ENCODE measurements at regions not wholly inside any gene's neighbourhood (a gene's known extent, or its start where the extent isn't known, plus 50 kb on each side); places are given as distances from the start of the nearest gene placed in this dataset.
"Not testable (repeated sequence)": the region's sequence is repeated elsewhere in the genome, so short reads cannot be mapped to it uniquely, and the experiment has no call there.

DNA sequence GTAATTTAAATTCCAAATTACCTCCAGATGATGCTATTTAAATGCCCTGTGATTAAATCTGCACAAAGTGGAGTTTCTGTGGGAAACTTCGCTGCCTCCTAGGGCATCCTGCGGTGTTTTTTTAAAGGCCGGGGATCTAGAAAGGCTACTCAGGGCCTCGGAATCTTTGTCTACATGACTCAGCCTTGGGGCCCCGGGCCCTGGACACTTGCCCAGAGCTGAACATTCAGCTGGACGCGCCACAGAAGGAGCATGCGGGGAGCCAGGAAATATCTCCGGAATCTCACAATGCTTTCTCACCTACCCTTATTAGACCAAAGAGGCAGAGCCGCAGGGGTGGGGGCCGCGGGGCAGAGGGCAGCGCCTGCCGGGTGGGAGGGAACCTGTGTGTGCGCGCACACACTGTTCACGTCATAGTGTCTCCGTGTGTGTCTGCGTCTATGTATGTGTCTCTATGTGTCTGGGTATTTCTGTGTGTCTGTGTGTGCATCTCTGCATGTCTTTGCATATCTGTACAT, 145.5 kb upstream of the TPM1 start:
- Mint-ChIP-seq H3K4me1 (ENCODE audit: low read depth) (no peaks in the 10 kb centered on the region), H3K9me3 (no peaks in the 10 kb centered on the region), H3K4me3 (no peak overlapping the region), H3K36me3 (ENCODE audit: low read depth) (no peaks in the 10 kb centered on the region), H3K27me3 (ENCODE audit: low read depth) (no peaks in the 10 kb centered on the region), H3K27ac (no peak overlapping the region)
- CTCF ChIA-PET: no interaction called here
- no peak for DNase-seq
- intact Hi-C loops (cut with micrococcal nuclease): no loop called here

- no peak overlapping the region for H3K27ac Mint-ChIP-seq
- no peaks in the 10 kb centered on the region for H3K9me3 Mint-ChIP-seq
- intact Hi-C loops (cut with micrococcal nuclease): no loop called here
- H3K27me3 Mint-ChIP-seq (ENCODE audit: low read depth): no peaks in the 10 kb centered on the region
- H3K36me3 Mint-ChIP-seq (ENCODE audit: low read depth): no peaks in the 10 kb centered on the region
- no peak overlapping the region for H3K4me3 Mint-ChIP-seq
- no peaks in the 10 kb centered on the region for H3K4me1 Mint-ChIP-seq (ENCODE audit: low read depth)
- DNase-seq: no peak
- CTCF ChIA-PET: no interaction called here
Observed at GRCh38 chr15:62897634-62898033, 144.9 kb upstream of the TPM1 start.

DNA sequence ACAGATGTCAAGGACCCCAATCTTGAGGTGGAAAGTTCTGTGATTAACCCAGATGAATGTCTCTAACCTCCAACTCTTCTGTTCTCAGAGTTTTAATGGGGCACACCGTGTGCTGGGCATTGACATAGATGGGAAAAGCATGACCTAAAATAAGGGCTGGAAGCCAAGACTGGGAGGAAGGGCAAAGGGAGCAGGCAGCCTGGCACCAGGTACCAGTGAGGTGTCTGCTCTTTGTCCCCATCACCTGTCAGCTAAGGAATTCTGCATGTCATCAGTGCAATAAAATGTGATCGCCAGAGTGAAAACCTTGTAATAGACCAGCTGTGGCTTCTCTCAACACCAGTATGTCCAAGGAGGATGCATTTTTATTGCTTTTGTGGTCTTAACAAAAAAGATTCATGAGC, 143.5 kb upstream of the TPM1 start:
- intact Hi-C loops (cut with micrococcal nuclease): no loop called here
- no peaks in the 10 kb centered on the region for H3K4me1 Mint-ChIP-seq (ENCODE audit: low read depth)
- CTCF ChIA-PET: interaction anchor here (0.6 kb wide), 1 partner anchor 167 kb away, joined by 3 read pairs; no protein-coding TSS in a partner anchor

GRCh38 chr15:62900071-62900802, 142.3 kb upstream of the TPM1 start:
- Mint-ChIP-seq H3K9me3 (no peaks in the 10 kb centered on the region), H3K27ac (no peak overlapping the region), H3K36me3 (ENCODE audit: low read depth) (no peaks in the 10 kb centered on the region), H3K4me3 (no peak overlapping the region), H3K27me3 (ENCODE audit: low read depth) (no peaks in the 10 kb centered on the region), H3K4me1 (ENCODE audit: low read depth) (no peaks in the 10 kb centered on the region)
- CTCF ChIA-PET: no interaction called here
- DNase-seq: no peak
- intact Hi-C loops (cut with micrococcal nuclease): no loop called here

More for the DNA sequence above, 143.5 kb upstream of the TPM1 start:
- H3K9me3 Mint-ChIP-seq: no peaks in the 10 kb centered on the region
- no peak overlapping the region for H3K27ac Mint-ChIP-seq
- no peak for DNase-seq
- no peaks in the 10 kb centered on the region for H3K36me3 Mint-ChIP-seq (ENCODE audit: low read depth)
- H3K4me3 Mint-ChIP-seq: no peak overlapping the region
- H3K27me3 Mint-ChIP-seq (ENCODE audit: low read depth): no peaks in the 10 kb centered on the region

DNA sequence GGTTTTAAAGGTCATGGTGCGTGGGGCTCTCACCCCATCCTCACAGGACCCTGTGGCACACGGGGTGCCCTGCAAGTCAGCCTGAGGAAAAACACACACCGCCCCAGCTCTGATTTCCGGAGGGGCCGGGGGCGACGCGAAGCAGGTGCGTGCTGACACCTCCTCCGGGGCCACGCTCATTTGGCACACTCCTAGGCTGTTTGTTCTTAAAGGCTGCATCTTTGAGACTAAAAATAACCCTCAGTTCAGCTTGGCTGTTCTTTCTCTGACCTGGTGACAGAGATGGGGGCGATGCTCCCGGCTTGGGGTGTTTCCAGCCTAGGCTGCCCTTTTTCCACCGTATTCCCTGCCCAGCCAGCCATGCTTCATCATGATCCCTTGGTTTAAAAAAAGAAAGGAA, 141.5 kb upstream of the TPM1 start:
- no peaks in the 10 kb centered on the region for H3K36me3 Mint-ChIP-seq (ENCODE audit: low read depth)
- no peaks in the 10 kb centered on the region for H3K27me3 Mint-ChIP-seq (ENCODE audit: low read depth)
- H3K27ac Mint-ChIP-seq: no peak overlapping the region
- no peak overlapping the region for H3K4me3 Mint-ChIP-seq
- no peaks in the 10 kb centered on the region for H3K4me1 Mint-ChIP-seq (ENCODE audit: low read depth)
- intact Hi-C loops (cut with micrococcal nuclease): no loop called here
- no peak for DNase-seq
- CTCF ChIA-PET: no interaction called here
- no peaks in the 10 kb centered on the region for H3K9me3 Mint-ChIP-seq

- DNase-seq: no peak
- H3K27me3 Mint-ChIP-seq (ENCODE audit: low read depth): no peaks in the 10 kb centered on the region
- H3K27ac Mint-ChIP-seq: no peak overlapping the region
- intact Hi-C loops (cut with micrococcal nuclease): no loop called here
- CTCF ChIA-PET: no interaction called here
- H3K4me1 Mint-ChIP-seq (ENCODE audit: low read depth): no peaks in the 10 kb centered on the region
- no peaks in the 10 kb centered on the region for H3K36me3 Mint-ChIP-seq (ENCODE audit: low read depth)
- no peaks in the 10 kb centered on the region for H3K9me3 Mint-ChIP-seq
- H3K4me3 Mint-ChIP-seq: no peak overlapping the region
Observed at GRCh38 chr15:62901909-62902546, 140.5 kb upstream of the TPM1 start.

- no peaks in the 10 kb centered on the region for H3K27me3 Mint-ChIP-seq (ENCODE audit: low read depth)
- H3K27ac Mint-ChIP-seq: no peak overlapping the region
- no peaks in the 10 kb centered on the region for H3K36me3 Mint-ChIP-seq (ENCODE audit: low read depth)
- intact Hi-C loops (cut with micrococcal nuclease): no loop called here
- CTCF ChIA-PET: no interaction called here
- no peak for DNase-seq
- H3K9me3 Mint-ChIP-seq: no peaks in the 10 kb centered on the region
- H3K4me3 Mint-ChIP-seq: no peak overlapping the region
- no peaks in the 10 kb centered on the region for H3K4me1 Mint-ChIP-seq (ENCODE audit: low read depth)
Observed at GRCh38 chr15:62902821-62903220, 139.7 kb upstream of the TPM1 start.

- no peaks in the 10 kb centered on the region for H3K27me3 Mint-ChIP-seq (ENCODE audit: low read depth)
- intact Hi-C loops (cut with micrococcal nuclease): no loop called here
- no peaks in the 10 kb centered on the region for H3K36me3 Mint-ChIP-seq (ENCODE audit: low read depth)
- no peaks in the 10 kb centered on the region for H3K4me1 Mint-ChIP-seq (ENCODE audit: low read depth)
- CTCF ChIA-PET: no interaction called here
- no peaks in the 10 kb centered on the region for H3K9me3 Mint-ChIP-seq
- no peak overlapping the region for H3K27ac Mint-ChIP-seq
- H3K4me3 Mint-ChIP-seq: no peak overlapping the region
- DNase-seq: no peak
Observed at GRCh38 chr15:62903437-62903836, 139.1 kb upstream of the TPM1 start.

- H3K4me1 Mint-ChIP-seq (ENCODE audit: low read depth): no peaks in the 10 kb centered on the region
- H3K36me3 Mint-ChIP-seq (ENCODE audit: low read depth): no peaks in the 10 kb centered on the region
- H3K4me3 Mint-ChIP-seq: no peak overlapping the region
- DNase-seq: no peak
- intact Hi-C loops (cut with micrococcal nuclease): no loop called here
- H3K27me3 Mint-ChIP-seq (ENCODE audit: low read depth): no peaks in the 10 kb centered on the region
- H3K27ac Mint-ChIP-seq: no peak overlapping the region
- CTCF ChIA-PET: no interaction called here
- H3K9me3 Mint-ChIP-seq: no peaks in the 10 kb centered on the region
Observed at GRCh38 chr15:62904041-62904910, 138.3 kb upstream of the TPM1 start.

DNA sequence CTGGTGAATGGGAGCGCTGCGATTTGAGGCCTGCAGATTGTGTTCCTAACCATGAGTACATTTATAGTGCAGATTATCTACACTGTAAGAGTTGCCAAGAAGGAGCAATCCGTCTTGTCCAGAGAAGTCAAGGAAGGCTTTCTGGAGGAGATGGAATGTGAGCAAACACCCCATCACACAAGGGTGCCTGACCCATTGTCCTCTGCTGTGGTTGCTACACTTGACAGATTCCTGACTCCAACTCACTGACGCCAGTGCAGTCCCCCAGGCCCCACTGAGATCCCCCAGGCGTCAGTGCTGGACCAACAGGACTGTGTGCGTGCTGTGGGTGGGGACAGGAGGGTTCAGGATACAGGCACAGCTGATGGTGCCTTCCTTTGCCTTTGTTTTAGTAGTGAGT, 135.9 kb upstream of the TPM1 start:
- no peak for DNase-seq
- Mint-ChIP-seq H3K27me3 (ENCODE audit: low read depth) (no peaks in the 10 kb centered on the region), H3K27ac (no peak overlapping the region), H3K4me1 (ENCODE audit: low read depth) (no peaks in the 10 kb centered on the region), H3K4me3 (no peak overlapping the region), H3K36me3 (ENCODE audit: low read depth) (no peaks in the 10 kb centered on the region), H3K9me3 (no peaks in the 10 kb centered on the region)
- intact Hi-C loops (cut with micrococcal nuclease): no loop called here
- CTCF ChIA-PET: no interaction called here

- Mint-ChIP-seq H3K36me3 (ENCODE audit: low read depth) (no peaks in the 10 kb centered on the region), H3K9me3 (no peaks in the 10 kb centered on the region), H3K4me3 (no peak overlapping the region), H3K27me3 (ENCODE audit: low read depth) (peaks cover 2% of the 10 kb centered on the region), H3K27ac (no peak overlapping the region), H3K4me1 (ENCODE audit: low read depth) (no peaks in the 10 kb centered on the region)
- CTCF ChIA-PET: interaction anchor here (0.7 kb wide), 1 partner anchor 52 kb away, joined by 6 read pairs; no protein-coding TSS in a partner anchor
- DNase-seq: no peak
- intact Hi-C loops (cut with micrococcal nuclease): no loop called here
Observed at GRCh38 chr15:62907275-62907674, 135.3 kb upstream of the TPM1 start.

GRCh38 chr15:62908341-62908740, 134.2 kb upstream of the TPM1 start:
- intact Hi-C loops (cut with micrococcal nuclease); H3K4me1 Mint-ChIP-seq (ENCODE audit: low read depth); H3K9me3 Mint-ChIP-seq; H3K36me3 Mint-ChIP-seq (ENCODE audit: low read depth); H3K4me3 Mint-ChIP-seq; H3K27ac Mint-ChIP-seq; H3K27me3 Mint-ChIP-seq (ENCODE audit: low read depth); DNase-seq: not testable (repeated sequence)
- CTCF ChIA-PET: interaction anchor here (1.2 kb wide), 1 partner anchor 139 kb away, joined by 4 read pairs; no protein-coding TSS in a partner anchor

Data from activated naive CD4-positive, alpha-beta T cell treated with anti-CD3 and anti-CD28 coated beads for 36 hours (primary cell).